GM19351 (cell line): ENCODE measurements at regions not wholly inside any gene's neighbourhood (a gene's known extent, or its start where the extent isn't known, plus 50 kb on each side); places are given as distances from the start of the nearest gene placed in this dataset.
"Not testable (repeated sequence)": the region's sequence is repeated elsewhere in the genome, so short reads cannot be mapped to it uniquely, and the experiment has no call there.

Source experiments
- ATAC-seq: cut with Tn5 transposase; IDR thresholded peaks from one replicate; pipeline ENCODE4 v1.9.1; 2021; ENCODE audit warnings: mild to moderate bottlenecking, moderate library complexity; ENCODE audit not compliant: unreplicated experiment

DNA sequence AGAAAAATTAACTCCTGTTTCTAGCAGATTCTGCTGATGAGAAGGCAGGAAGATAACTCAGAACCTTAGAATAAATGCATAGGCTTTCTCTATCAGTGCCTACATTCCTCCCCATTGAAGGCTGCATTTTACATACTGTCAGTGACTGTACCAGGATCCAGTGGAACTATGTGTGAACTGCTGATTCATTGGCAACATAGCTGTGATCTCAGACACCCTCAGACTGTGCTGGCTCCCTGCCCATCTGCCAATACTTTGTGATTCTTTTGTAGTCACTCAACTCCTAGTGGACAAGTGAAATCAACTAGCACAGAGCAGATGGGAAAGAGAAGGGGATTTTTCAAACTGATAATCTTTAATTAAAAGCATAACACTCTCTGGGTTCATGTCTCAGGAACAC lies 375.8 kb downstream of the MDFIC start:
- ATAC-seq, result no peak

DNA sequence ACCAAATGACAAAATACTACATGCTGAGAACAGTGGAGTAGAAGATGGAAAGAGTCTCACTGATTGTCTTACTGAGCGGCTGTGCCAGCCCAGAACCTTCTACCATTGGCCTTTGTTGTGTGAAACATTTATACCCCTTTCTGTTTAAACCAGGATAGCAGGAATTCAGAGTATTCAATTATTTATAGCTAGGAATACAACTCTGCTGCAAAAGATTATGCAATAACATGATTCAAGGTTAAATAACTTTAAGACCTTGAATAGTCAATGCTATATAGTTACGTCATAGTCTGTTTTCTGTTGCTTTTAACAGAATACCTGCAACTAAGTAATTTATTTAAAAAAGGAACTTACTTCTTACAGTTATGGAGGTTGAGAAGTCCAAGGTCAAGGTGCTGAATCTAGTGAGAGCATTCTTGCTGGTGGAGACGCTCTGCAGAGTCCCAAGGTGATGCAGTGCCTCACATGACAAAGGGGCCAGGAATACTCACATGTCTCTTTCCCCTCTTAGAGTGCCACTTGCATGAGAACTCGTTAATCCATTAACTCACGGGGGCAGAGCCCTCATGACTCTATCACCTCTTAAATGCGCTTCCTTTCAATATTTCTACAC lies 371.8 kb downstream of the MDFIC start:
- no peak for ATAC-seq

DNA sequence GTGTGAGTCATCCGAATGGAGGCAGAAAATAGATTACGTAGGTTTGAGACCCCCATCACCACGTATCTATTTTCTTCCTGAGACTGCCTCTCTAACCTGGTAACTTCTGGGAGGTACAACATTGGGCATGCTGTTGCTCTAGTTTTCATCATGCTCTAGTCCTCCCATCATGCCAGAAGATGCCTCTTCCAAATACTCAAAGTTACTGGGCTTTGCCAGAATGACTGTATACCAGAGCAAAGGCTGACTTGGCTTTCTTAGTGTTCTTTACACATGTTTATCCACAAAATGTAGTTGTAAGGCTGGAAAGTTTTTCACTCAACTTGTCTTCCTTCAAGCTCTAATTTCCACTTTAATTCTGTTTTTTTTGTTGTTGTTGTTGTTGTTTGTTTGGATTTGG lies 370.5 kb downstream of the MDFIC start:
- no peak for ATAC-seq

DNA sequence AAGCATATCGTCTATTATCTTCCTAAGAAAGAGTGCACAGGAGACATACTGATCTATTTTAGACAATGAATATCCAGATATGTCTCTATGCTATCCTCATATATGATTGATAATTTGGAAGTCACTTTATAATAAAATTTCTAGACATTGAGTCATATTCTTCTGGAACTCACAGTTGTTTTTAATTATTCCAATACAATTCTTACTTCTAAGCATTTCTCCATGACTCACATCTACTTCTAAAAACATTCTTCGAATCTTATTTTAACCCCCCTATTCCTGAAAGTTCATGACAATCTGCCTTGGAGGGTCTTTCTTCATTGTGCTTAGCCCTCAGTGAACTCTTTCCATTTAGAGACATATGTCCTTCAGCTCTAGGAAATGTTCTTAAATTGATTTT lies 368.1 kb downstream of the MDFIC start:
- no peak for ATAC-seq

DNA sequence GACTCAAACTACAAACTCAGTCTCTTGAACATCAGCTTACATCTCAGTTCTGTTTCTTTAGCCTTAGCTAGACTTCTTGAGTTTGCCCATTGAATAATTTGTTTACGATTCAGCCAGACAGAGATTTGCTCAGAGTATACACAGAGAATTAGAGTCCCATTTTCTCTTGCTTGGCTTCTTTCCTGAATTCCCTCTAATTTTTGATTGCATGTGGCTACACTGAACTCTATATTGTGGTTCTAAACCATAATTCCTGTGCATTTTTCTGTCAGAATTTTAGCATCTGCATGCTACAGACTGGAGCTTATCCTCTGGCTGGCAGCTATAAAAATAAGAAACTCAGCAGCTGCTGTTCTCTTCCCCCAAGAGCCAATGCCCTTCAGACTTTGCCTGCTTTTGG lies 354.9 kb downstream of the MDFIC start:
- no peak for ATAC-seq

DNA sequence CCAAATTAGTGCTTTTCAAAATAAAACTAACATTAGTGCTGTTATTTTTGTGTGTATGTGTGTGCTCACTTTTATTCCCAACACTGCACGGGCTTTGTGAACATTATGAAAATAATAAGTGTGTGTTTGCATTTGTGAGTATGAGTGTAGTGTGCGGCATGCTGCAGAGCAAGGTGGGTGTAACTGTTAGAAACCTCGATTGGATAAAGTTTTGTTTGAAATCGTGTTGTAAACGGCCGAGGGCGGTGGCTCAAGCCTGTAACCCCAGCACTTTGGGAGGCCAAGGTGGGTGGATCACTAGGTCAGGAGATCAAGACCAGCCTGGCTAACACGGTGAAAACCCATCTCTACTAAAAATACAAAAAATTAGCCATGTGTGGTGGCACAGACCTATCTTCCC lies 352.0 kb downstream of the MDFIC start:
- ATAC-seq, result not testable (repeated sequence)

DNA sequence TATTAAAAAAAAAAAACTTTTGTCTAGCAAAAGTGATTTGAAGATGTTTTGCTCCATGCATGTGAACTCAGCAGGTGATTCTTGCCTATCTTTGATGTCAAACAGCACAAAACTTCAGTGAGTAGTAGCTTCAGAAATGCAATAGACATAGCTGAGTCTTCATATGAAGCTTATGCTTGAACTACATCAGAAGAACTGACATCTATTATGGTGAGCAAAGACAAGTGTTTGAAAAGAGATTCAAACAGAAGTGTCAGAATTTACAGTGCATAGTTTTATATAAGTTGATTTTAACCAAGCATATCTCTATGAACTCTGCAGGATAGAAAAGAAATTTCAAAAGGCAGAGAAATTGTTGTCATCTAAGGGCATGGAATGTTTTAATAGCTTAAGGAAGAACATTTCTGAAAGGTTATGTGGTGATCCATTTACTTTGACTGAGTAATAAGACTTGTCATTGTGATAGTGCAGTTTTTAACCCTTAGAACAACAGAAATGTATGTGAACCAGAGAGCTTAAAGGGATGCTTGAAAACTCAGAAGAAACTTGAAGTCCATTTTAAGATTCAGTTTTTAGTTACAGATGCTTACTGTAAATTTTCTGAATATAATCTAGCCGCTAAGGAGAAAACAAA lies 351.4 kb downstream of the MDFIC start:
- ATAC-seq, result no peak

DNA sequence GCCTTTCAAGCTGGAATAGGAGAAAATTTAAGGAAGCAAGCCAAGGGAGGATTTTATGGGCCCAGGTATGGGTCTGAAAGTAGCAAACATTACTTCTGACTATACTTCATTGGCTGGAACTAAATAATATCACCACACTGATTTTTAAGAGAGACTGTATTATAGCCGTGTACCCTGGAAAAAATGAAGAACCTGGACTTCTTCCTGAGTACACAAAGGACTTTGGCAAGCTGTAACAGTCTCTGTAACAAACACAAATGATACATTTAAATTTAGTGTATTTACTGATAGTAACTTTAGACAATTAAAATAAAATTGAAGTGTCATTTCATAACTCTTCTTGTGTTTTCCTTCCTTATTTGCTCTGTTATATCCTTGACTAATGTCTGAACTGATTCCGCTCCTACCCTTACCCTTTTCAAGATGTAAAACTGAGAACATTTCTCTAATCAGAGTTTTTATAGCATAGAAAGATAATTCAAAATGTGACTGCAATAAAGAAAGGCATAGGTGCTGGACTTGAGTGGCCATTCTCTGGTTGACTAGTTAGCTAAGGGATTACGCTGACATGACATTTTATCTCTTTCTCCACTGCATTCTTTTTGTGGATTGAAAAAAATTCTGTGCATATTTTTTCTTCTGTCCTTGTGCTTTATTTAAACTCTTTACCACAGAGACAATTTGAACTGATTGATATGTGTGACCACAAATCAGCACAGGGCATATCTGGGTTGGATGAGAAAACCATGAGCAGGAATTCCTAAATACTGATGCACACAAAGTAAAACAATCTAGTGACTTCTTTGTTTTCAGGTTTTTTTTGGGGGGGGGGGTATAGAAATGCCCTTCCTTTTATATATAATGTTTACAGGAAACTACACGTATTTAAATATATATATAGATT lies 349.7 kb downstream of the MDFIC start:
- no peak for ATAC-seq

DNA sequence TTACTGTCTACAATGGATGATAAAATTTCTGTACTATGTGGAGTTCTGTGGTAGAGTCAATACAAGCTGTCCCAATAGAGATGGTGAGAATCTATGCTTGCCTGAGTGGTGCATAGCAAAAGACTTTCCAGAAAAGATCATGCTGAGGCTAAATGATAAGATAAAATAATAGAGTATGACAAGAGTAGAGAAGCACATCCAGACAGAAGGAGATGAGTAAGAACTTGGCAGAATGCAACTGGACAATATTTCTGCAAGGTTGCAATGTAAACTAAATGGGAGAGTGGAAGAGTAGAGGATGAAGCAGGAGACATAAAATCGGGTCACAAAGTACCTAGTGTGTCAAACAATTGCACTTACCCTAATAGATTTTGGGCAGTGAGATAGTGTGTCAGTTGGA lies 347.6 kb downstream of the MDFIC start:
- no peak for ATAC-seq

DNA sequence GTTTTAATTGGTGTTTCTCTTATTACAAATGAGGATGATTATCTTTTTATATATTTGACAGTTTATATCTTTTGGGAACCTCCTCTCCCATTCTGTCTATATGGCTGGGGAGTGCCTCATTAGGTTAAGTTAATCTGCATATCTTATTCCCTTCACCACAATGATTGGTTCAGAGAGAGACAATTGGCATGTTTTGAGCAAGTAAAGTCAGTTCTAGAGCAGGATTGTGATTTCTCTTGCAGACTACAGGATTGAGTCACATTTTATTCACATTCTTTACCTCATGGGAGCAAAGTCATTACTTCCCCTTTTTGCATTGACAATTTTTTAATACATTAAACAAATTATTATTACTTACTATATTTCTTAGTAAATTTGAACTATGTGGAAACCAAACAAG lies 345.6 kb downstream of the MDFIC start:
- ATAC-seq, result peak; percentile 91

DNA sequence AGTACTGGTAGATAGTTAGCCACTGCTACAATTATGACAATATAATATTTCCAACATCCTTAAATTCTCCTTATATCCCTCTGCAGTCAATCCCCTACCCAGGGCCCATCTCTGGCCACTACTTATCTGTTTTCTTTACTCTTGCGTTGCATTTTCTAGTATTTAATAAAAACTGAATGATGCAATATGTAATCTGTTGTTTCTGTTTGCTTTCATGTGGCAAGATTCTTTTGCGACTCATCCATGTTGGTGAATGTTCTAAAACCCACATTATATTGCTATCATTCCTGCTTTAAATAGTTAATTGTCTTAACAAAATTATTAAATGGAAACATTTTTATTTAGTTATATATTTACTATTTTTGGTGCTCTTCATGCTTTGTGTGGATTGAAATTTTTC lies 338.5 kb downstream of the MDFIC start:
- ATAC-seq, result no peak

DNA sequence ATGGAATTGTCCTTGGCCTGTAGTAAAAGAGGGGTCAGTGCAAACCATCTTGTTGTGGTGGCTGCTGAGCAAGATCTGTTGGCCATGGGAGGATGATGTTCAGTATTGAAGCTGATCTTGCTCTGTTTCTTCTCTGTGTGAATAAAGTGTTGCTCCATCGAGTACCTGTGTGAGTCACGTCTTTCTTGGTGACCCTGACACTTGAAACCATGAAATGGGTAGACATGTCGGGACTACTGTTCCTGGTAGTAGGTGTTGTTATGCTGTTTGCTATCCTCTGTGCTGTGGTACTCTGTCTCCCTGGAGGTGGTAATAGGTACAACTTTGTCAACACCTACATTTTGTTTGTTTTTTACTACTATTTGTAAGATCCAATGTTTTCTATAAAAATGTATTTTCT lies 330.6 kb downstream of the MDFIC start:
- no peak for ATAC-seq

DNA sequence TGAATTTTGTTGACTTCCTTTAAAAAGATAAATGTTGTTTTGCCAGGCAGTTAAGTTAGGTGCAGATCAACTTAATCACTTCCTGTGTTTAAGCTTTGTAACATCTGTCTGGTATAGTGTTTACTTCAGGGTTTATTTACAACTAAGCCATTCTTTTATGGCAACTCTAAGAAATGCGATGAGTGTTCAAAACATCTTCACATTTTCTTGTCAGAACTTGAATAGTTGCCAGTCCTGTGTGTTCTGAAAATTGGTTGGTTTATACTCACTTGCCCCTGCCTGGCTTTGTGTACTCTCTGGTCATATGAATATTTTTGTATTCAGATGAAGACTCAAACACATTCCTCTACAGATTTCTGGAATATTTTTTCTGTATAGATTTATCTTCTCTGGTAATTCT lies 327.2 kb downstream of the MDFIC start:
- ATAC-seq, result no peak

DNA sequence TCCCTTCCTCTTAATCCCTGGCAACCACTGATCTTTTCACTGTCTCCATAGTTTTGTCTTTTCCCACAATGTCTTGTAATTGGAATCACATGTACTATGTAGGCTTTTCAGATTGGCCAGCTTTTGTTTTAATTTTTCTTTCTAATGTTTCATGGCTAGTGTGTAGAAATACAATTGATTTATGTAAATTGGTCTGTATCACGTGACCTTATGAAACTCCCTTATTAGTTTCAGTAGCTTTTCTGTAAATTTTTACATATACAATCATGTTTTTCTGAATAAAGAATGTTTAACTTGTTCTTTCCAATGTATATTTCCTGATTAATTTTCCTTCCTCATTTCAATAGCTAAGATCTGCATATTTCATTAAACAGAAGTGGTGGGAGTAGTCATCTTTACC lies 319.3 kb downstream of the MDFIC start:
- no peak for ATAC-seq

DNA sequence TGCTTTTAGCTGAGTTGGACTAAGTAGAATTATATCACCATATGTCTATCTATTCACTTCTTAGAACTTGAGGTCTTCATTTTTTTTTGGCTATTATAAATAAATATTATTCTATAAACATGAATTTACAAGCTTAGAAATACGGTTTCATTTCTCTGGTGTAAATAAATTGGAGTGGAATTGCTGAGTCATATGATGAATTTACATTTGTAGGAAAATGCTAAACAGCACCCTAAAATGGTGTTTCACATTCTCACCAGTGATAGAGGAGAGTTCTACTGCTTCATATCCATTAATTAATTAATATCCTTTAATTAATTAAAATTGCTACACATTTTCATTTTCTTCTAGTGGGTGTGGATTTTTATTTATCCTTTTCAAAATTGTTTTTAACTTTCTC lies 318.3 kb downstream of the MDFIC start:
- ATAC-seq, result no peak

DNA sequence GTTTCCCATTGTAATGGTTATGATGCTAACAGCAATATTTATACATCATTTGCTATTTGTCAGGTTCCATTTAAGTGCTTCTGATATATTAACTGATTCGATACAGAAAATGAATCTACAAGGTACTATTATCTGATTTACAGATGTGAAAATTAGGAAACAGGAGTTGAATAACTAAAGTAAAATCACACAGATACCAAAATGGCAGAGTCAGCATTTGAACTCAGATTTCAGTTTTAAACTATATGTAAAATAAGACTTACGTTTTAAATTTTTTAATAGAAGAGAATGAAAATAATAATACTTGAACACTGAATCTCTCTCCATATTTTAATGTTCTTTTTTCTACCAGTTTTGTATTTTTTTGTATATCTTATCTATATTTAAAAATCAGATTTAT lies 313.2 kb downstream of the MDFIC start:
- ATAC-seq, result no peak

DNA sequence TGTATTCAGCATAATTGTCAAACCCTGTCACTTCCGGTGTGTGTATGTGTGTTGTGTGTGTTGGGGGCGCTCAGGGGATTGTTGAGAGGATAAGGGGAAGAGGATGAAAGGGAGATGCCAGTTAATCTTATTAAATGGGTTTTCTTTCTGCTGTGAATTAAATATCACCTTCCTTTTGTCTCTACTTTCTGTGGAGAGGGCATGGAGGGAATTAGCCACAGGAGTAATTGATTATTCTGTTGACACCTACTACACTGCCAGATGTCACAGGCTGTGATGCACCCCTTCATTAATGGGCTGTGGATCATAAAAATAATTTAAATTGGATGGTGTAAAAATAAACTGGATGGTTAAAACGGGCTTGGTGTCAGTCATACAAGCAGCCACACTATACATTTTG lies 311.9 kb downstream of the MDFIC start:
- ATAC-seq, result no peak

DNA sequence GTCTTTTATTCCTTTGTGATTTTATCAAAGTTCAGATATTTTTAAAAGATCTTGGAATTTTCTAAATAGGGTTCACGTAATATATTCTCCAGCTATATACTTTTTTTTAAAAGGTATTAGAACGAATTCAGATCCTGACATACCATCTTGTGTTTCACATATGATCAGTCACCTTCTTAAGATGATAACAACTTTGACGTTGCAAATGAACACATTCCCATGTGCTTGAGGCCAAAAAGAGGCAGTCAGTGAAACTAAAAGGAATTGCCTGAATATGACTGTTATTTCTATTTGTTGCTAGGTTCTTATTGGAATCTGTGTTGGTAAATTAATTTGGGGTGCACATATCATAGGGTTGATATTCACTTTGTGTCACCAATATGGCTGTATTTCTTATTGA lies 310.1 kb downstream of the MDFIC start:
- no peak for ATAC-seq

DNA sequence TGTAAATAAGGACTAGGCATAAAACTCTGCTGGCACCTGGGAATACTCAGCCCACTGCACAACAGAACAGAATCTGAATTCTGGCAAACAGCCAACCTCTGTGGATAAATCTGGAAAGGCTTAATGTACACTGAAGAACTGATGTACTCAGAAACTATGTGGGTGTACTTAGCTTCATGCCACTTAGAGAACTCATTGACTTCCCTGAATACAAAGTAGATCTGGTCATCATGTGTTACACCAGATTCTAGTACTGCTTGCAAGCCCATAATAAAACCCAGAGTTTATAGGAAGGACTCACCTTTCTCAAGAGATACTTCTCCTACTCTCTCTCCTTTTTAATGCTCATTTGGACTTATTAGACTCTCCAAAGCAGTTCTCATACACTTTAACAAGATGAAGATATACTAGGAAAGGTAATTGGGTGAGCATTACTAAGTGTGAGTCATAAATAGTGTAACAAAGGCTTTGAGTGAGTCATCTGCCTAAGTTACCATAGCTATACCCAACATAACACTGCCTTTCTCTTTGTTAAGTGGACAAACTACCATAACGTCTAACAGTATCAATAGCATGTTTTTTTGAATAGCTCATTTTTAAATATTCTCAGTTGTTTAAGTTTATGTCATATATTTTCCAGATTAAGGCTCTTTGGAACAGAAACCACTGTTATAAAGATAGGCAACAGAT lies 309.1 kb downstream of the MDFIC start:
- peak; percentile 77 for ATAC-seq

DNA sequence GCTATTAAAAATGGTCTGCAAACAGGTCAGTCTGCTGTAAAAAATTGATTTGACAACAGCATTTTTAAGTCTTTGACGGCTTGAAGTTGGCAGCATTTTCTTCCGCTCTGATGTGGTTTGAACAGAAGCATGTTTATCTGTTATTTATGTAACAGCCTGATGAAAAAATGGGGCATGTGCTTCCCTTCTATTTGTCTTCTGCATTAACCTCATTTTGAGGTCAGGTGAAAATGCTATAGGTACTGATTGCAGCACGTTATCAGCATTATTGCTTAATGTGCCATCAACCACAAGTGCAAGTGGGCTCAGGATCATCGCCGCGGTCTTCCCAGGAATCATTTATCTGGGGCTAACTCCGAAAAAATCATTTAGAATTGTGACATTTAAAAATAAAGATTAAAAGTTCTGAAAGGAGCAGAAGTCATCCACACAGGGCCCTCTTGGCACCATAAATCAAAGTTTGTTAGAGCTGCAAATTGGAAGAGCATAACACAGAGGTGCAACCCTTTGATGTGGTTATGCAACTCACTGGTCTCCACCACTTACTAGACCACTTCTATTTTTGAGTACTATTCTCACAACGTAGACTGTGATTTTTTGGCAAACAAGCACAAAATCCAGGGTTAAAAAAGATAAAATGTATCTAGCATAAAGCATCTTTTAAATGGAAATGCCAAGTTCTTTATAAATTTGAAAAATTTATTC lies 307.7 kb downstream of the MDFIC start:
- peak; percentile 79 for ATAC-seq
